DMS79 treated with DMSO at 0.1 percent for 48 hours (cell line): ENCODE measurements at regions not wholly inside any gene's neighbourhood (a gene's known extent, or its start where the extent isn't known, plus 50 kb on each side); places are given as distances from the start of the nearest gene placed in this dataset.
A peak's percentile ranks its signal among the peaks of the same experiment; 100 is the strongest.

ENCODE experiments used
- DNase-seq: peaks from one replicate; lab custom pipeline; 2025; lab: John Stamatoyannopoulos, UW

- DNase-seq, result peak; percentile 33
Measured at GRCh38 chr5:62977661-62978060, 399.0 kb downstream of the LRRC70 start.

GRCh38 chr5:62974623-62975022, 396.0 kb downstream of the LRRC70 start:
- peak; percentile 42 for DNase-seq

GRCh38 chr5:62969409-62970120, 390.9 kb downstream of the LRRC70 start:
- DNase-seq, result no peak

- DNase-seq, result no peak
Measured at GRCh38 chr5:62964428-62964827, 385.8 kb downstream of the LRRC70 start.

GRCh38 chr5:62960781-62961180, 382.2 kb downstream of the LRRC70 start:
- DNase-seq, result no peak

- no peak for DNase-seq
Measured at GRCh38 chr5:62956597-62956996, 378.0 kb downstream of the LRRC70 start.

- DNase-seq, result no peak
Measured at GRCh38 chr5:62954578-62954977, 376.0 kb downstream of the LRRC70 start.

GRCh38 chr5:62948301-62948700, 369.7 kb downstream of the LRRC70 start:
- no peak for DNase-seq

- DNase-seq, result no peak
Measured at GRCh38 chr5:62942384-62942783, 363.8 kb downstream of the LRRC70 start.

GRCh38 chr5:62938927-62939326, 360.3 kb downstream of the LRRC70 start:
- DNase-seq, result no peak

- DNase-seq, result no peak
Measured at GRCh38 chr5:62937661-62938558, 359.3 kb downstream of the LRRC70 start.

- no peak for DNase-seq
Measured at GRCh38 chr5:62935660-62936059, 357.0 kb downstream of the LRRC70 start.

- DNase-seq, result no peak
Measured at GRCh38 chr5:62934319-62934718, 355.7 kb downstream of the LRRC70 start.

GRCh38 chr5:62933261-62933660, 354.6 kb downstream of the LRRC70 start:
- no peak for DNase-seq

- no peak for DNase-seq
Measured at GRCh38 chr5:62931153-62931950, 352.7 kb downstream of the LRRC70 start.

- no peak for DNase-seq
Measured at GRCh38 chr5:62922191-62922590, 343.6 kb downstream of the LRRC70 start.

GRCh38 chr5:62920856-62921255, 342.2 kb downstream of the LRRC70 start:
- DNase-seq, result no peak

- no peak for DNase-seq
Measured at GRCh38 chr5:62909326-62909725, 330.7 kb downstream of the LRRC70 start.

- no peak for DNase-seq
Measured at GRCh38 chr5:62902126-62902525, 323.5 kb downstream of the LRRC70 start.

GRCh38 chr5:62900976-62901375, 322.4 kb downstream of the LRRC70 start:
- DNase-seq, result no peak

GRCh38 chr5:62896121-62896893, 317.7 kb downstream of the LRRC70 start:
- no peak for DNase-seq
